Urinary bladder (tissue), 3 donors: ENCODE measurements at regions not wholly inside any gene's neighbourhood (a gene's known extent, or its start where the extent isn't known, plus 50 kb on each side); places are given as distances from the start of the nearest gene placed in this dataset.

Experiments
- DNase-seq: peaks from one replicate; pipeline ENCODE4 v3.0.0-alpha.2; 2015; ENCODE audit errors: extremely low spot score
- H3K27ac ChIP-seq: one replicate; pipeline ENCODE4 v1.5.1; 2013; ENCODE audit warnings: low read depth, mild to moderate bottlenecking, moderate library complexity
- H3K36me3 ChIP-seq: one replicate; pipeline ENCODE4 v1.6.1; 2013; ENCODE audit warnings: mild to moderate bottlenecking, moderate library complexity; ENCODE audit not compliant: insufficient read depth
- H3K4me1 ChIP-seq: one replicate; pipeline ENCODE4 v1.6.1; 2013; ENCODE audit warnings: mild to moderate bottlenecking, moderate library complexity; ENCODE audit not compliant: insufficient read depth
- H3K4me3 ChIP-seq: one replicate; pipeline ENCODE4 v1.5.1; 2013; ENCODE audit warnings: low read depth, low read length
- WGBS: extraction: QIAGEN DNeasy Blood & Tissue Kit; methylation state at CpG from one replicate; pipeline ENCODE4 v1.1.7; 2013; 5-methylcytosine and 5-hydroxymethylcytosine counted together
- donor health status: healthy with polysubstance abuse.
- donor health status: healthy.

GRCh38 chr12:77504466-77504865 is 326.2 kb upstream of the NAV3 start:
- H3K4me3 ChIP-seq = no peak overlapping the region
- H3K27ac ChIP-seq = no peak overlapping the region
- H3K4me1 ChIP-seq = no peaks in the 10 kb centered on the region
- no peaks in the 10 kb centered on the region for H3K36me3 ChIP-seq
- DNase-seq = no peak
- WGBS = 51% methylated on average over 4 of the region's 4 CpGs

GRCh38 chr12:77500089-77500488 is 330.6 kb upstream of the NAV3 start:
- no peaks in the 10 kb centered on the region for H3K36me3 ChIP-seq
- no peak overlapping the region for H3K27ac ChIP-seq
- DNase-seq = no peak
- H3K4me1 ChIP-seq = no peaks in the 10 kb centered on the region
- H3K4me3 ChIP-seq = no peak overlapping the region

DNA sequence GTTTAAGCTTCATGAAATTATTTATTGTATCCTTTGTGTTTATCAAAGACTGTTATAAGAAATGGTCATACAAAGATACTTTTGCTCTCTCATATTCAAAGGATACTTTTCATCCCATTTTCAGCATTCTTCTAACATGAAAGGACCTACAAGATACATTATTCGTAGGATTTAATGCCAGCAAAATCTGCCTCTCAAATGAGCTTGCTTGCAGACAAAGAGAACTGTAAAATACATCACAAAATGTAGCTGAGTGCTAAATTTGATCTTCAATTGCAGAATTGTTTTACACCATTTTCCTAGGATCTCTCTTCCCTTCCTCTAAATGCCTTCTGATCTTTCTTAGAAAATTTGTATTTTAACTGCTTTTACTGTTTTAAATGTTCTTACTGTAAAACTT is 333.0 kb upstream of the NAV3 start:
- Histone ChIP-seq H3K4me3 (no peak overlapping the region), H3K4me1 (no peaks in the 10 kb centered on the region), H3K36me3 (no peaks in the 10 kb centered on the region), H3K27ac (no peak overlapping the region)
- DNase-seq = no peak
- WGBS = 86% methylated on average over 1 of the region's 1 CpG

DNA sequence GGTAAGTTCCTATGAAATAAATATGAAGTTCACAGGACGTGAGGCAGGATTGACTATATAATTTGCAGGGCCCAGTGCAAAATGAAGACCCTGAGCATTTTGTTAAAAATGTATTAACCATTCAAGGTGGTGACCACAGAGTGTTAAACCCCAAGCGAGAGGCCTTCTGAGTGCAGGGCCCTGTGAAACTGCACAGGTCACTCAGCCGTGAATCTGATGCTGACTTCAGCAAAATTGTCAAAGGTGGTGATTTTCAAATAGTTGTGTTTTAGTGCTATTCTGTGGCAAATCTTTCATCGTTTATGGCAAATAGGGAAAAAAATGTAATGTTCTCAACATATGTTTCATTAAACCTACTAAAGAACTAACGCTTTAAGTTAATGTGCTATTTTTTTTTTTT is 334.0 kb upstream of the NAV3 start:
- Histone ChIP-seq H3K4me3 (no peak overlapping the region), H3K4me1 (no peaks in the 10 kb centered on the region), H3K27ac (no peak overlapping the region), H3K36me3 (no peaks in the 10 kb centered on the region)
- no peak for DNase-seq
- 94% methylated on average over 5 of the region's 5 CpGs for whole genome bisulfite sequencing

DNA sequence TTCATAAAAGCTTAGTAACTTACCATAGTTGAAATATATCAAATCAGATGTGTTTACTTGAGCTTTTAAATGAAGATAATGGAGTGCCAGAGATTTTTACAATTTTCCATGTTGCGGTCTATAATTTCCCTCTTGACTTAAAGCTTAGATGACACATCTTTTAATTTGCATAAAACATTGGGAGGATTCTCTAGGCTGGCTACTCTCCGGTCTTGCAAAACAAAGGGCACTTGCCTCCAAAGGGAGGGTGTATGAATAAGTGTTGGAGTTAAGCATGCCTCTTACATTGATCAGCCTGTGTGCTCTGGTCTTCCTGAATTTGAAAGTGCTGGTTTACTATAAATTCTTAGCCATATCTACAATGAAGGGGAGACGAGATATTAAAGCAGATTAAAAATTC is 336.4 kb upstream of the NAV3 start:
- Histone ChIP-seq H3K4me3 (no peak overlapping the region), H3K4me1 (no peaks in the 10 kb centered on the region), H3K36me3 (no peaks in the 10 kb centered on the region), H3K27ac (no peak overlapping the region)
- no peak for DNase-seq
- WGBS = 59% methylated on average over 3 of the region's 3 CpGs

GRCh38 chr12:77493302-77494168 is 337.2 kb upstream of the NAV3 start:
- no peak for DNase-seq
- no peaks in the 10 kb centered on the region for H3K4me1 ChIP-seq
- no peak overlapping the region for H3K4me3 ChIP-seq
- WGBS = 84% methylated on average over 5 of the region's 5 CpGs
- no peaks in the 10 kb centered on the region for H3K36me3 ChIP-seq
- no peak overlapping the region for H3K27ac ChIP-seq

DNA sequence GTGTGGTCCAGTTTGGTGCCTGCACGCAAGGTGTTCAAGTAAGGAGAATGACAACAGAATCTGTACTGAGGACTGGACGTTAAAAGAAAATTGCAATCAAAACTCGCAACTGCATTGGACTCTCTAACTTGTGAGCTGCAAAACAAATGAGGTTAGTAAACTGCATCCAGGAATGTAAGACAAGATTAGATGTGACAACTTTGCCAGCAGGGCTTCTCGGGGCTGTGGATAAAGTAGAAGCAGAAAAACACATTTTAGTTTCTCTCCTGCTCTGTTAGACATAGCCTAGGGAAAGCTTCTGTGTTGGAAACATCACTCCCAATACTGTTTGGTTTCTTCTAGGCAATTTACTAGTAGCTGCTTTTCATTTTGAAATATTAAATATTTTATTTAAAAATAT is 338.2 kb upstream of the NAV3 start:
- Histone ChIP-seq H3K4me1 (no peaks in the 10 kb centered on the region), H3K4me3 (no peak overlapping the region), H3K27ac (no peak overlapping the region), H3K36me3 (no peaks in the 10 kb centered on the region)
- no peak for DNase-seq
- WGBS = 74% methylated on average over 4 of the region's 4 CpGs

- Histone ChIP-seq H3K4me3 (no peak overlapping the region), H3K27ac (no peak overlapping the region), H3K4me1 (no peaks in the 10 kb centered on the region), H3K36me3 (no peaks in the 10 kb centered on the region)
- WGBS = 64% methylated on average over 4 of the region's 4 CpGs
- no peak for DNase-seq
These were observed 341.2 kb upstream of the NAV3 start for GRCh38 chr12:77489331-77489970.

DNA sequence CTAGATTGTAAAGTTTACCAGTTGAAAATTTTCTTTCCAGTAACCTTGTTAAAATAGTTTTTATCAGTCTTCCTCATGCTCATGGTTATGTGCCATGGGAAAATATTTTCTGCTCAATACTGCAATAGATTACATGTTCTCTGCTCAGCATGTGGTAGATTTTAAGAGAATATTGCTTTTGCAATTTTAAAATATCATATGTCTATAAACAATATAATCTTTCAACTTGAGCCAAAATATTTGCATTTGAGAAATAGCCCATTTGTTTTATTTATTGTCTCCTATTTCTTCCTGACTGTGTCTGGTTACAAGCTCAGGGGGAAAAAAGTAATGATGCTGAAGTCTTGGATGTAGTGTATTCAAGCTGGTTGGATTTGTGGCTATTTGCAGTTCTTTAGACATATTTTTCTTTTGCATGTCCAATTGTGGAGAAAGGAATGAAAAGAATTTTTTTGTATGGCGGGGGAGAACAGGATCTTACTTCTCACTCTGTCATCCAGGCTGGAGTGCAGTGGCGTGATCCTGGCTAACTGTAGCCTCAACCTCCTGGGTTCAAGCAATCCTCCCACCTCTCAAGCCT is 342.6 kb upstream of the NAV3 start:
- Histone ChIP-seq H3K4me1 (no peaks in the 10 kb centered on the region), H3K36me3 (no peaks in the 10 kb centered on the region), H3K4me3 (no peak overlapping the region), H3K27ac (no peak overlapping the region)
- WGBS = 47% methylated on average over 2 of the region's 2 CpGs
- no peak for DNase-seq

DNA sequence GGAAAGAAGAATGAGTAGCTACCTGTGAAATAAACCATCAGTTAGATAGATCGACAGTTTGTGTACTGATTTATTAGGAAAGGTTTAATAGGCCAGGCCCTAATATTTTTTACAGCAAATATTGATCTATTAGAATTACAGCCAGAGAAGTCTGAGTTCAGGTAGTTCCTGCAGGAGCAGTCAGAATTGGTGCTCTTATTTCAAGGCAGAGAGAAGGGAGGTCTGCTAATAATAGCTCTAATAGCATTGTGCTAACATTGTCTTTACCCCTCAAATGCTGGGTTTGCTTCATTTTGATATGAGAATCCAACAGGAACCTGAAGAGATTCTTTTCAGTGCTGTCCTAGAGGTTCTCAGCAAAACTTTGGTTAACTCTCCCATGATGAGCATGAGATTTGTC is 343.8 kb upstream of the NAV3 start:
- WGBS = 95% methylated on average over 1 of the region's 1 CpG
- H3K36me3 ChIP-seq = no peaks in the 10 kb centered on the region
- DNase-seq = no peak
- H3K4me1 ChIP-seq = no peaks in the 10 kb centered on the region
- no peak overlapping the region for H3K4me3 ChIP-seq
- no peak overlapping the region for H3K27ac ChIP-seq

- no peak overlapping the region for H3K4me3 ChIP-seq
- H3K4me1 ChIP-seq = no peaks in the 10 kb centered on the region
- WGBS = 95% methylated on average over 3 of the region's 3 CpGs
- DNase-seq = no peak
- H3K27ac ChIP-seq = no peak overlapping the region
- H3K36me3 ChIP-seq = no peaks in the 10 kb centered on the region
These were observed 344.5 kb upstream of the NAV3 start for GRCh38 chr12:77485961-77486854.

- DNase-seq = no peak
- Histone ChIP-seq H3K27ac (no peak overlapping the region), H3K4me3 (no peak overlapping the region), H3K4me1 (no peaks in the 10 kb centered on the region), H3K36me3 (no peaks in the 10 kb centered on the region)
- 83% methylated on average over 1 of the region's 1 CpG for WGBS
These were observed 349.0 kb upstream of the NAV3 start for GRCh38 chr12:77481687-77482086.

- H3K27ac ChIP-seq = no peak overlapping the region
These were observed 352.7 kb upstream of the NAV3 start for GRCh38 chr12:77477907-77478533.

More at GRCh38 chr12:77477907-77478533, 352.7 kb upstream of the NAV3 start:
- no peak for DNase-seq
- 100% methylated on average over 1 of the region's 1 CpG for WGBS
- Histone ChIP-seq H3K4me1 (no peaks in the 10 kb centered on the region), H3K36me3 (no peaks in the 10 kb centered on the region), H3K4me3 (no peak overlapping the region)
